Activated CD8-positive, alpha-beta T cell treated with anti-CD3 and anti-CD28 coated beads for 36 hours (primary cell): ENCODE measurements at regions not wholly inside any gene's neighbourhood (a gene's known extent, or its start where the extent isn't known, plus 50 kb on each side); places are given as distances from the start of the nearest gene placed in this dataset.

ENCODE experiments used
- ATAC-seq: fragments of 200-7000 bp; cut with Tn5 transposase; one replicate; pipeline ENCODE4 v1.10.0; 2021; ENCODE audit warnings: mild to moderate bottlenecking, moderate library complexity
- CTCF ChIA-PET: fragments of 350-600 bp; sonication (Branson Sonifier 250); formaldehyde crosslinking; loops from one replicate; lab custom pipeline; 2021; ENCODE audit warnings: antibody characterized with exemption; lab: Charles Lee
- POLR2A ChIA-PET: fragments of 350-600 bp; sonication (Branson Sonifier 250); formaldehyde crosslinking; loops from one replicate; lab custom pipeline; 2021; ENCODE audit warnings: antibody characterized with exemption; lab: Charles Lee
- DNase-seq: peaks from one replicate; pipeline ENCODE4 v3.0.0-alpha.2; 2020
- H3K27ac Mint-ChIP-seq: one replicate; pipeline ENCODE4 v1.8.0; 2021; ENCODE audit warnings: mild to moderate bottlenecking, mixed read lengths
- H3K27me3 Mint-ChIP-seq: one replicate; pipeline ENCODE4 v1.8.0; 2021; ENCODE audit warnings: mixed read lengths
- H3K36me3 Mint-ChIP-seq: one replicate; pipeline ENCODE4 v1.8.0; 2021; ENCODE audit warnings: low read depth, mixed read lengths
- H3K4me1 Mint-ChIP-seq: one replicate; pipeline ENCODE4 v1.8.0; 2021; ENCODE audit warnings: low read depth, mixed read lengths
- H3K4me3 Mint-ChIP-seq: one replicate; pipeline ENCODE4 v1.8.0; 2021; ENCODE audit warnings: mild to moderate bottlenecking, moderate library complexity, mixed read lengths
- H3K9me3 Mint-ChIP-seq: one replicate; pipeline ENCODE4 v1.8.0; 2021; ENCODE audit warnings: mixed read lengths
- CTCF ChIP-seq: fragments of 200-600 bp; IDR thresholded peaks from one replicate; pipeline ENCODE4 v1.8.0; 2022; ENCODE audit warnings: antibody characterized with exemption, mild to moderate bottlenecking
- intact Hi-C: fragments of 100-400 bp; cut with micrococcal nuclease; formaldehyde crosslinking; loops from one replicate; pipeline ENCODE4 v1.10.0; 2022

DNA sequence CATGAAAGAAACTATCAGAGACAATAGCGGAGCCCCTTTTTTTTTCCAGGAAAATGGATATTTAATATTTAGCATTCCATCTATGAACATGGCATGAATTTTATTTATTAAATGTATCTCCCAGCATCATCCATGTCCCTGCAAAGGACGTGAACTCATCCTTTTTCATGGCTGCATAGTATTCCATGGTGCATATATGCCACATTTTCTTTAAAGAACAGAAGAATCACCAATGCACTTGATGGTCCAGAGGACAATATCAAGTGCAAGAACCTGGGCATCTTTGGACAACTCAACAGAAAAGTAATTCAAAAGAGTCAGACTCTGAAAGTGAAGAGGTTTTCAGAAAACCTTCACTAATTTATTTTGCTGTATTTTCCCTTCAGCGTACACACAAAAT is 133.0 kb upstream of the SLC7A14 start:
- CTCF ChIA-PET = no interaction called here

GRCh38 chr3:170717410-170718402 is 131.8 kb upstream of the SLC7A14 start:
- H3K4me1 Mint-ChIP-seq = no peaks in the 10 kb centered on the region
- no peak for ATAC-seq
- CTCF ChIA-PET = no interaction called here
- no peaks in the 10 kb centered on the region for H3K36me3 Mint-ChIP-seq
- TF ChIP-seq CTCF = no peak
- POLR2A ChIA-PET = no interaction called here
- intact Hi-C loops = no loop called here
- no peak overlapping the region for H3K27ac Mint-ChIP-seq
- H3K9me3 Mint-ChIP-seq = peaks cover 6% of the 10 kb centered on the region
- peaks cover 32% of the 10 kb centered on the region for H3K27me3 Mint-ChIP-seq
- no peak overlapping the region for H3K4me3 Mint-ChIP-seq
- DNase-seq = no peak

More for the DNA sequence above, 133.0 kb upstream of the SLC7A14 start:
- peaks cover 32% of the 10 kb centered on the region for H3K27me3 Mint-ChIP-seq
- no peaks in the 10 kb centered on the region for H3K4me1 Mint-ChIP-seq
- DNase-seq (no peak), ATAC-seq (no peak)
- intact Hi-C loops = no loop called here
- H3K9me3 Mint-ChIP-seq = peaks cover 6% of the 10 kb centered on the region
- no peak for TF ChIP-seq CTCF
- H3K4me3 Mint-ChIP-seq = no peak overlapping the region
- POLR2A ChIA-PET = no interaction called here
- H3K36me3 Mint-ChIP-seq = no peaks in the 10 kb centered on the region
- H3K27ac Mint-ChIP-seq = no peak overlapping the region

GRCh38 chr3:170716172-170716805 is 130.4 kb upstream of the SLC7A14 start:
- ChIA-PET CTCF (no interaction called here), POLR2A (no interaction called here)
- no peaks in the 10 kb centered on the region for H3K36me3 Mint-ChIP-seq
- intact Hi-C loops = no loop called here
- H3K27me3 Mint-ChIP-seq = peaks cover 40% of the 10 kb centered on the region
- DNase-seq (no peak), ATAC-seq (no peak)
- H3K27ac Mint-ChIP-seq = no peak overlapping the region
- TF ChIP-seq CTCF = no peak
- H3K4me1 Mint-ChIP-seq = no peaks in the 10 kb centered on the region
- H3K4me3 Mint-ChIP-seq = no peak overlapping the region
- peaks cover 6% of the 10 kb centered on the region for H3K9me3 Mint-ChIP-seq

- H3K27ac Mint-ChIP-seq = no peak overlapping the region
Observed at GRCh38 chr3:170714562-170715535, 129.0 kb upstream of the SLC7A14 start.

More at GRCh38 chr3:170714562-170715535, 129.0 kb upstream of the SLC7A14 start:
- Mint-ChIP-seq H3K9me3 (peaks cover 7% of the 10 kb centered on the region), H3K36me3 (no peaks in the 10 kb centered on the region), H3K27me3 (peaks cover 42% of the 10 kb centered on the region), H3K4me3 (no peak overlapping the region), H3K4me1 (no peaks in the 10 kb centered on the region)
- DNase-seq (no peak), ATAC-seq (no peak)
- ChIA-PET CTCF (no interaction called here), POLR2A (no interaction called here)
- no peak for TF ChIP-seq CTCF
- intact Hi-C loops = no loop called here
